ENCODE measurements at regions not wholly inside any gene's neighbourhood (a gene's known extent, or its start where the extent isn't known, plus 50 kb on each side); places are given as distances from the start of the nearest gene placed in this dataset.

GRCh38 chr4:156251373-156252065, 297.9 kb upstream of the CTSO start:
- H3K27ac Mint-ChIP-seq: no peak overlapping the region
- H3K4me3 Mint-ChIP-seq: no peak overlapping the region
- ChIA-PET CTCF (no interaction called here), POLR2A (no interaction called here)
- H3K4me1 Mint-ChIP-seq (ENCODE audit: low read depth): no peaks in the 10 kb centered on the region
- intact Hi-C loops (cut with micrococcal nuclease): no loop called here
- DNase-seq: no peak
- ATAC-seq: no peak
- no peaks in the 10 kb centered on the region for H3K36me3 Mint-ChIP-seq (ENCODE audit: low read depth)
- TF ChIP-seq, protein P1, sequence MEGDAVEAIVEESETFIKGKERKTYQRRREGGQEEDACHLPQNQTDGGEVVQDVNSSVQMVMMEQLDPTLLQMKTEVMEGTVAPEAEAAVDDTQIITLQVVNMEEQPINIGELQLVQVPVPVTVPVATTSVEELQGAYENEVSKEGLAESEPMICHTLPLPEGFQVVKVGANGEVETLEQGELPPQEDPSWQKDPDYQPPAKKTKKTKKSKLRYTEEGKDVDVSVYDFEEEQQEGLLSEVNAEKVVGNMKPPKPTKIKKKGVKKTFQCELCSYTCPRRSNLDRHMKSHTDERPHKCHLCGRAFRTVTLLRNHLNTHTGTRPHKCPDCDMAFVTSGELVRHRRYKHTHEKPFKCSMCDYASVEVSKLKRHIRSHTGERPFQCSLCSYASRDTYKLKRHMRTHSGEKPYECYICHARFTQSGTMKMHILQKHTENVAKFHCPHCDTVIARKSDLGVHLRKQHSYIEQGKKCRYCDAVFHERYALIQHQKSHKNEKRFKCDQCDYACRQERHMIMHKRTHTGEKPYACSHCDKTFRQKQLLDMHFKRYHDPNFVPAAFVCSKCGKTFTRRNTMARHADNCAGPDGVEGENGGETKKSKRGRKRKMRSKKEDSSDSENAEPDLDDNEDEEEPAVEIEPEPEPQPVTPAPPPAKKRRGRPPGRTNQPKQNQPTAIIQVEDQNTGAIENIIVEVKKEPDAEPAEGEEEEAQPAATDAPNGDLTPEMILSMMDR (IDR thresholded peaks at IDR 0.05): no peak
- no peaks in the 10 kb centered on the region for H3K27me3 Mint-ChIP-seq
- peaks cover 2% of the 10 kb centered on the region for H3K9me3 Mint-ChIP-seq

GRCh38 chr4:156248917-156249316, 295.3 kb upstream of the CTSO start:
- H3K36me3 Mint-ChIP-seq (ENCODE audit: low read depth): no peaks in the 10 kb centered on the region

GRCh38 chr4:156247470-156247869, 293.8 kb upstream of the CTSO start:
- intact Hi-C loops (cut with micrococcal nuclease): no loop called here
- Mint-ChIP-seq H3K9me3 (peaks cover 2% of the 10 kb centered on the region), H3K4me3 (no peak overlapping the region), H3K36me3 (ENCODE audit: low read depth) (no peaks in the 10 kb centered on the region), H3K4me1 (ENCODE audit: low read depth) (no peaks in the 10 kb centered on the region), H3K27ac (no peak overlapping the region), H3K27me3 (no peaks in the 10 kb centered on the region)
- POLR2A ChIA-PET: no interaction called here
- TF ChIP-seq, protein P1 (IDR thresholded peaks at IDR 0.05): no peak
- CTCF ChIA-PET: no interaction called here
- DNase-seq: no peak
- ATAC-seq: no peak

More at GRCh38 chr4:156248917-156249316, 295.3 kb upstream of the CTSO start:
- Mint-ChIP-seq H3K4me1 (ENCODE audit: low read depth) (no peaks in the 10 kb centered on the region), H3K27ac (no peak overlapping the region), H3K9me3 (peaks cover 2% of the 10 kb centered on the region), H3K27me3 (no peaks in the 10 kb centered on the region), H3K4me3 (no peak overlapping the region)
- TF ChIP-seq, protein P1 (IDR thresholded peaks at IDR 0.05): no peak
- ATAC-seq: no peak
- ChIA-PET POLR2A (no interaction called here), CTCF (no interaction called here)
- intact Hi-C loops (cut with micrococcal nuclease): no loop called here
- no peak for DNase-seq

DNA sequence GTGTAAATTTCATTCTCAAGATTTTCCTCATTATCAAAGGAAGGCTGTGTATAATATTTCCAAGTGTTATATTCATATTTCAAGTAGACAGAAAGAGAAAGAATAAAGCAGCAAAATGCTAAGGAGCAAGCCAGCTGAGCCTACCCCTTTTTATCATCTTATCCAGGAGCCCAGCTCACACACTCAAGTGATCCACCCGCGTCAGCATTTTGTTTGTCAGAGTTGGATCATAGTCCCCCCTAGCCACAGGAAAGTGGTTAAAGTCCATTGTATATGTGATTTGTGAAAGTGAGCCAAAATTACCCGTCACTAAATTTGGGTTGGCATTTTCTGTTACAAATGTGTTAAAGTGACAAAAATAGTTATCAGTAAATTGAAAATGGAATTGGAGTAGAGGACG, 289.3 kb upstream of the CTSO start:
- Mint-ChIP-seq H3K4me3 (no peak overlapping the region), H3K27ac (no peak overlapping the region), H3K9me3 (peaks cover 3% of the 10 kb centered on the region), H3K27me3 (no peaks in the 10 kb centered on the region), H3K4me1 (ENCODE audit: low read depth) (no peaks in the 10 kb centered on the region), H3K36me3 (ENCODE audit: low read depth) (no peaks in the 10 kb centered on the region)
- DNase-seq (no peak), ATAC-seq (no peak)
- intact Hi-C loops (cut with micrococcal nuclease): no loop called here
- POLR2A ChIA-PET: no interaction called here
- TF ChIP-seq, protein P1 (IDR thresholded peaks at IDR 0.05): no peak
- CTCF ChIA-PET: no interaction called here

DNA sequence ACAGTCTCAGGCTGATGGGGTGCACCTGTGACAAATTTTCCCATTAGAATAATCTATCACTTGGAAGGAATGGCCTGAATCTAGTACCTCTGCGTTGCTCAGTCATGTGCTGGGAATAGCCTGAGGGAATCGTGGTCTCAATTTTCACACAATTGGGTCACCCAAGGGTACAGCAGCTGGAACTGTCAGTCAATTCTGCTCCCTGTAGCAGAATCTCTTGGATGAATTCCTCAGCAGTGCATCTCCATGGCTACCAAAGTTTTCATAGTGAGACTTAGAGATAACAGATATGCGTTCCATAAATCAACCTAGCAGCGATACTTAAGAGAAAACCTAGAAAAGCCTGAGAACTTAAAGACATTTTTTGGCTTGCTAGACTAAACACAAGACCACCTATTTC, 288.7 kb upstream of the CTSO start:
- intact Hi-C loops (cut with micrococcal nuclease): no loop called here
- ATAC-seq: no peak
- CTCF ChIA-PET: no interaction called here
- H3K27ac Mint-ChIP-seq: no peak overlapping the region
- no peak for DNase-seq
- POLR2A ChIA-PET: no interaction called here
- H3K36me3 Mint-ChIP-seq (ENCODE audit: low read depth): no peaks in the 10 kb centered on the region
- H3K9me3 Mint-ChIP-seq: peaks cover 3% of the 10 kb centered on the region
- no peaks in the 10 kb centered on the region for H3K27me3 Mint-ChIP-seq
- TF ChIP-seq, protein P1 (IDR thresholded peaks at IDR 0.05): no peak
- no peak overlapping the region for H3K4me3 Mint-ChIP-seq
- no peaks in the 10 kb centered on the region for H3K4me1 Mint-ChIP-seq (ENCODE audit: low read depth)

All from activated CD8-positive, alpha-beta T cell treated with anti-CD3 and anti-CD28 coated beads for 36 hours (primary cell).